ENCODE measurements at regions not wholly inside any gene's neighbourhood (a gene's known extent, or its start where the extent isn't known, plus 50 kb on each side); places are given as distances from the start of the nearest gene placed in this dataset.

GRCh38 chr9:96158909-96159575 is 142.9 kb downstream of the HSD17B3 start:
- TF ChIP-seq CTCF (IDR thresholded peaks at IDR 0.05) (no peak), EZH2 (IDR thresholded peaks at IDR 0.05) (no peak), EZH2phosphoT487 (IDR thresholded peaks at IDR 0.05) (no peak)
